ENCODE measurements at regions not wholly inside any gene's neighbourhood (a gene's known extent, or its start where the extent isn't known, plus 50 kb on each side); places are given as distances from the start of the nearest gene placed in this dataset.

GRCh38 chr9:107744873-107745272, 255.3 kb upstream of the KLF4 start:
- no peaks in the 10 kb centered on the region for H3K9me3 ChIP-seq (ENCODE audit: control insufficient read depth, insufficient read depth, low read length)
- H3K4me2 ChIP-seq (ENCODE audit: low read length), result no peak overlapping the region
- H3K4me3 ChIP-seq (ENCODE audit: low read length), result no peak overlapping the region
- no peak overlapping the region for H3K27ac ChIP-seq (ENCODE audit: low read depth, low read length)
- H3K36me3 ChIP-seq (ENCODE audit: control insufficient read depth, low read length), result no peaks in the 10 kb centered on the region
- H3K4me1 ChIP-seq (ENCODE audit: control insufficient read depth, low read length), result no peaks in the 10 kb centered on the region
- H3F3A ChIP-seq (ENCODE audit: control insufficient read depth, insufficient read depth), result no peaks in the 10 kb centered on the region
- TF ChIP-seq CTCF (IDR thresholded peaks at IDR 0.05; ENCODE audit: low read depth, low read length, poor library complexity, severe bottlenecking) (no peak), EZH2phosphoT487 (IDR thresholded peaks at IDR 0.05; ENCODE audit: borderline replicate concordance, low read length) (no peak)
- H3K9me2 ChIP-seq (replicated peaks; ENCODE audit: control insufficient read depth, low read length), result no peaks in the 10 kb centered on the region
- H3K79me2 ChIP-seq (ENCODE audit: control insufficient read depth, low read length), result no peaks in the 10 kb centered on the region
- no peaks in the 10 kb centered on the region for H3K27me3 ChIP-seq (ENCODE audit: control insufficient read depth, low read length)
- no peaks in the 10 kb centered on the region for H4K20me1 ChIP-seq (ENCODE audit: control insufficient read depth, insufficient read depth, low read depth, low read length)

GRCh38 chr9:107742531-107743309, 253.2 kb upstream of the KLF4 start:
- H3K9me2 ChIP-seq (replicated peaks; ENCODE audit: control insufficient read depth, low read length), result no peaks in the 10 kb centered on the region
- no peaks in the 10 kb centered on the region for H3K27me3 ChIP-seq (ENCODE audit: control insufficient read depth, low read length)
- no peak overlapping the region for H3K4me2 ChIP-seq (ENCODE audit: low read length)
- no peaks in the 10 kb centered on the region for H3K79me2 ChIP-seq (ENCODE audit: control insufficient read depth, low read length)
- H3F3A ChIP-seq (ENCODE audit: control insufficient read depth, insufficient read depth), result no peaks in the 10 kb centered on the region
- H4K20me1 ChIP-seq (ENCODE audit: control insufficient read depth, insufficient read depth, low read depth, low read length), result no peaks in the 10 kb centered on the region
- TF ChIP-seq CTCF (IDR thresholded peaks at IDR 0.05; ENCODE audit: low read depth, low read length, poor library complexity, severe bottlenecking) (no peak), EZH2phosphoT487 (IDR thresholded peaks at IDR 0.05; ENCODE audit: borderline replicate concordance, low read length) (no peak)
- no peaks in the 10 kb centered on the region for H3K9me3 ChIP-seq (ENCODE audit: control insufficient read depth, insufficient read depth, low read length)
- no peaks in the 10 kb centered on the region for H3K36me3 ChIP-seq (ENCODE audit: control insufficient read depth, low read length)
- no peak overlapping the region for H3K4me3 ChIP-seq (ENCODE audit: low read length)
- no peaks in the 10 kb centered on the region for H3K4me1 ChIP-seq (ENCODE audit: control insufficient read depth, low read length)
- H3K27ac ChIP-seq (ENCODE audit: low read depth, low read length), result no peak overlapping the region

GRCh38 chr9:107740088-107740980, 250.8 kb upstream of the KLF4 start:
- H4K20me1 ChIP-seq (ENCODE audit: control insufficient read depth, insufficient read depth, low read depth, low read length), result no peaks in the 10 kb centered on the region
- no peaks in the 10 kb centered on the region for H3K27me3 ChIP-seq (ENCODE audit: control insufficient read depth, low read length)
- no peak overlapping the region for H3K4me3 ChIP-seq (ENCODE audit: low read length)
- no peaks in the 10 kb centered on the region for H3F3A ChIP-seq (ENCODE audit: control insufficient read depth, insufficient read depth)
- H3K27ac ChIP-seq (ENCODE audit: low read depth, low read length), result no peak overlapping the region
- no peaks in the 10 kb centered on the region for H3K36me3 ChIP-seq (ENCODE audit: control insufficient read depth, low read length)
- no peak overlapping the region for H3K4me2 ChIP-seq (ENCODE audit: low read length)
- H3K9me2 ChIP-seq (replicated peaks; ENCODE audit: control insufficient read depth, low read length), result no peaks in the 10 kb centered on the region
- H3K4me1 ChIP-seq (ENCODE audit: control insufficient read depth, low read length), result no peaks in the 10 kb centered on the region
- no peaks in the 10 kb centered on the region for H3K9me3 ChIP-seq (ENCODE audit: control insufficient read depth, insufficient read depth, low read length)
- TF ChIP-seq CTCF (IDR thresholded peaks at IDR 0.05; ENCODE audit: low read depth, low read length, poor library complexity, severe bottlenecking) (no peak), EZH2phosphoT487 (IDR thresholded peaks at IDR 0.05; ENCODE audit: borderline replicate concordance, low read length) (no peak)
- no peaks in the 10 kb centered on the region for H3K79me2 ChIP-seq (ENCODE audit: control insufficient read depth, low read length)
